NCI-H1436 (cell line): ENCODE measurements at regions not wholly inside any gene's neighbourhood (a gene's known extent, or its start where the extent isn't known, plus 50 kb on each side); places are given as distances from the start of the nearest gene placed in this dataset.
A peak's percentile ranks its signal among the peaks of the same experiment; 100 is the strongest.
"Not testable (repeated sequence)": the region's sequence is repeated elsewhere in the genome, so short reads cannot be mapped to it uniquely, and the experiment has no call there.

Experiments used
- DNase-seq: peaks from one replicate; lab custom pipeline; 2025; lab: John Stamatoyannopoulos, UW

DNA sequence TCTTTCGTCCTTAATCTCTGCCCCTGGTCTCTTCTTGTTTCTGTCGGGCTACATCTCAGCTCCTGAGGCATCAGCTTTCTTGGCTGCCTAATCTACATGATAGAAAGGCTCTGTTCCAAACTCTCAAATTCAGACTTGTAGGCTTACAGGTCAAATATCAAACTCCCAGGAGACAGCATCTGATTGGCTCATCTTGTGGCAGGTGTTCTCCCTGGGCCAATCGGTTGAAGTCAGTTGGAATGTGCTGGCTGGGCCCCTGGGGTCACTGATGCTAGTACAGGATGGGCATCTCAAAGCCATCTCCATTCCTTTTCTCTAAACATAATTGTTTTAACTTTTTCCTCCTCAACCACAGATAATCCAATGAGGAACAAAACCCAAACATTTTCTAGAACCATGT lies 198.7 kb downstream of the CNTN3 start:
- no peak for DNase-seq

DNA sequence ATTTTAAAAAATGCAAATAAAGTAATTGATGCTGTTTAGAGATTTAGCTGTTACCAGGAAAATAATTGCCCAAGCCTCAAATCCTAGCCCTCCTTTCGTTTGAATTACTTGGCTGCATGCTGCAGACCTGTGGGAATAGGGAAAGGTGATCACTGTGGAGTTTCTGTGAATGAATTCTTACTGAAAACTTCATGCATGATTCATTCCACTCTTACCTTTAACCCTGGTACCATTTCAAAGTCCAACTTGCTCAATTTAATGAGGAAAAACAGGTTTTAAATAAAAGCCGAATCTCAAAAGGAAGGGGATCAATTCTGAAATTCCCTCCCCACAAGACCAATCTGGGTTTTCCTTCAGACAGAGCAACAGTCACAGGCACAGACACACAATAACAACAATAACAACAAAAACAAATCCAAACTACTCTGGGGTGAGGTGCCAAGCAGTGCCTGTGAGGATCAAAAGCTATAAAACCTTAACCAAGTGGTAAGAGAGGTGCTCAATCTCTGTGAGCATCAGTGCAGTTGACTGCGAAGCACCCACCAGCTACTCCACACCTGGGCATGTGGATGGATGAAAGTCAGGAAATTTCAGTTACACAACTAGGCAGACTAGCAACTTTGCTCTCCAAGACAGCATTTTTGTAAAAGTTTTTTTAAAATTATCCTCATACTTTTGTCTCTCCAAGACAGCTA lies 200.8 kb downstream of the CNTN3 start:
- DNase-seq = no peak

DNA sequence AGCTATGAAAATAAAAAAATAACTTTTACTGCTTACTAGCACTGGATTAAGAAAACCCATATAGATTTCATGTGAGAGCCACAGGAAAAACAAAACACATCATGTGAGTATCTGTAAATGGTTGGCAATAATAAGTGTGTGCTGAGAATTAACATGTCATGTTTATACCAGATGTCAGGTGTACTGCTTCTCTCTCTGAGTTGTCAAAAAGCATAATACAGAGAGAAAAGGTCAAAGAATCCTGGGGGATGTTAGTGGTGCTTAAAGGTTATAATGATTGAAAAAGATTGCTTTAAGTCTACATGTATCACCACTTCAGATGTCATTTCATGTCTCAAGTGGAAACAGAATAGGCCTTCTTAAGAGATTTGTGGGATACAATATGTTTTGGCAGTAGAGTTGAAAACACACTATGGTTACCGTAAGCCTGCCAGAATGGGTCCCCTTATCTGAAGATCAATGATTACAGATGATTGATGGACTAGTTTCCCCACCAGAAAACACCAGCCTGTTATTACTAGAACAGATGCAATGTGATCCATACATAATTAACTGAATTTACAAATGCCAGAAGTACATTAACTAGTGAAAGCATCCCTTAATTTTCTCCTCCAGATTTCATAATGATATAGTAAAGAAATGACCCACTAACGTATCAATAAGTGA lies 204.1 kb downstream of the CNTN3 start:
- peak; percentile 53 for DNase-seq

DNA sequence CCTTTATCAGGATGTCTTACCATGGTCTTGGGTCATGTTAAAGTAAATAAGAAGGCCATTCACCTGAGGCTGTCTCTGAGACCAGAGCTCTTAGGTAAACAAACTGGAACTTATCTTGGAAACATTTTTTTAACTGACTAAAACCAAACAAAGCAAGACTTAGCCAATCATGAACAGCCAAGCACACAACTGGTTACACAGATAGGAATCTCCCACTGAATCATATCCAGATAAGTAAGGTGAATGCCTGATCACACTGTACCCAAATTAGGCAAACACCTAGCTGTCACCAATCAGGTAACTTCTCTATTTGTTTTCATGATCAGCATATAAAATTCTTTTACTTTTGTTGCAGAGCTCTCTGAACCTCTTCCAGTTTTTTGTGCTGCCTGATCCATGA lies 205.4 kb downstream of the CNTN3 start:
- no peak for DNase-seq

DNA sequence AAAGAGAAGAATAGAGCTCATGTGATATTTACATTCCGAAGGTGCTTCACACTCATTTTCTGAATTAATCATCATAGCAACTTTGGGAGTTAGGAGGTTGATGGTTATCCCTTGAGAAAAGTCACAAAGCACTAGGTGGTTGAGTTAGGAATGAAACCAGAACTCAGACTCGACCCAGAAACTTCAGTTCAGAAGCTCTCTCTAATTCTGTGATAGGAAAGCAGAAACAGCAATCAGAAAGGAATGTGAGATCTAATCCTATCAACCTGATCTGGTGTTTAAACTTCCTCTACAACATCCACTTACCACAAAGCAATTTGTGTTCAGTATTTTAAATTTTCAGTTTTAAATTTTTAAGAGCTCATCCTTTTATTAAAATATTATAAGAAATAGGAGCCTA lies 211.2 kb downstream of the CNTN3 start:
- DNase-seq = no peak

DNA sequence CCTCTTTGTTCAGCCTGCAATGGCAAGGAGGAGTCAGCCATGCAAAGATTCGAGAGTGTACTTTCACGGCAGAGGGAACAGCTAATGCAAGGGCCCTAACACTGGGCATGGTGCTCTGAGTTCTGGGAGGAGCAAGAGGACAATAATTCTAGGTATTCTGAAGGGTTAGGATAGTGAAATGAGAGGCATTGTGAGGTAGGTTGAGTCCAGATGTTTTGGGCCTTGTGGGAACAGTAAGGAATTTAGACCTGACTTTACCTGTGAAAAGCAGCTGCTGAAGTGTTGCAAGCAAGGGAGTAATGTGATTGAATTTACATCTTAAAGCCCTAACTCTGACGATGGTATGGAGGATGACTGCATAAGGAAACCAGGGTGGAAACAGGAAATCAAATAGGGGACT lies 211.6 kb downstream of the CNTN3 start:
- DNase-seq = no peak

DNA sequence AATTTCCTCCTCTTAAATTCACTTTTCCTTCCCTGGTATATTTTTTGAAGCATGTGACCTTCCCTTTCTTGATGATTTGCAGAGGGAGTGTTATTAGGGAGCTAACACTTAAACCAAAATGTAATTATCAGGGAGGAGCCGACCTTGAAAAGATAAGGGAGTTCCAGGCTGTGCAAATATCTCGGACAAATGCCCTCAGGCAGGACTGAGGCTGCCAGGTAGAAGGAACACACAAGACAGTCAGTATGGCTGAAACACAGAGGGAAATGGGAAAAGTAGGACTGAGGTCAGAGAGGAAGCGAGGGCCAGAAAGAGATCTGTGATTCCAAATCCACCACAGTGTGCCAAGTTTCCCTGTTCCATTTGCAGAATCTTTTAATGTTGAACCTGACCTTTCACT lies 221.0 kb downstream of the CNTN3 start:
- no peak for DNase-seq

DNA sequence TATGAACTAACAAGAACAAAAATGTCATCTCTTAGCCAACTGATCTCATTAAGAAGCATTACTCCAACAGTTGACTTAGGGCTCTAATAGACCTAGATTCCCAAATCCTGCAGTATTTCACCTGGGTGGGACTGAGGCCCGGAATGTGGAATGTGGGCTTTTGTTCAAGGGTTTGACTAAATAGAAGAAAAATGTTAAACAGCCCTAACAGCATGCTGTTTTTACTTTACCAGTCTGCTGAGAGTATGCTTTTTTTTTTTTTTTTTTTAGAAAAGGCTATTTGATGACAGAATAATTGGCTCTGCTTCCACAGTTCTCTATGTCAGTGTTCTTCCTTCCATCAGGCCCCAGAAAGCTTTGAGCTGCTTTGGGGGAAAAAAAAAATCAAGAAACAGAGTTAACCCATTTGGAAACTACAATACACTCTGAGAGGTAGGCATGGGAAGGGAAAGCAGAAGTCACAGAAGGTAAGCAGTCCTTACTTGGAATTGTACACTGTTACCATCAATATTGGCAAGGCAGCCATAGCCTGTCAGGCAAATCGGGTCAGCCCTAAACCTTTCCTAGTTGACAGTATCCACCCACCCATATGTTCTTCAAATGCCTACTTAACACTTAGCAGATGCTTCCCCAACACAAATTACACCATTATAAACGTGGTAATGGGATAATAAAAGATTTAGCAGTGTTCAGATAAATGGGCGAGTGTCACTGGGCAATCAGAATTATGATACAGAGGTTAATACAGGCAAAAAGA lies 224.2 kb downstream of the CNTN3 start:
- no peak for DNase-seq

DNA sequence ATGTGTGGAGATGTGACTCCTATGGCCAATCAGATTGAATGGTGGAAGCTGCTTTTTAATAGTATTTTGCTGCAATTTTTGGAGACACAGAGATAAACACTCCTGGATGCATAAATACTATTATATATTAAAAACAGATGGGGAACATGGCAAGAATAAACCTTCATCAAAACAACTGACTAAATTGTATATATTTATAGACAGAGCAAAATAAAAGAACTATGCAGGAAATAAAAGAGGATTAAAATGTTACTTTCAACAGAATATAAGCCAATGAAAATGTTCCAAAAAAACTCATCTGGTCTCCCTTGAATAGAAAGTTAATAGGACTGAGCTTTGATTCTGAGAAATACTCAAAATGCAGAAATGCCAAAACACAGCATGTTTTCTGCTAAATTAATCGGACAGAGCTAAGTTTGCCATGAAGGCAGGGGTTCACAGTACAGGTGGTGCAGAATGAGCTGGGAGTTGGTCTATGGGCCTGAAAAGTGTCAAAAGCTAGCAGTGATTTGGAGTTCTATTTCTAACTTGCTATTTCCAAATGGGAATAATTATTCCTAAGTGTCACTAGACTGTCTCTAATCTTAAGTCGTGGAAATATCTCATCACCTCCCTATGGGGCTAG lies 227.2 kb downstream of the CNTN3 start:
- DNase-seq = no peak

DNA sequence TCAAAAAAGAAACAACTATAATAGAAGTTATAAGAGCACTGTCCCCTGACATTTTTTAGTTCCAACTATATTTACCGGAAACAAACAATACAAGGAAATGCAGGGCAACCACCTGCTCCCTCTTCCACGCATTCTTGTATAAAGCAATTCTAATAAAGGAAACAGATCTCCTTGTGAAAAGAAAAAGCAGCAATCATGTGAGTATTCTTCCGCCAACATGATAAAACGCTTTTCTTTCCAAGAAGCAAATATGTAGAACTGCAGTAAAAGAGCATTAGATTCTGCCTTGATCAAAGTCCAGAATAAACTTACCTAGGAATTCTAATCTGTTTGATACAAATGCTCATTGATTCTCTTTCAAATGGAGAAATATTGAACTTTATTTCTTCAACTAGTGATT lies 230.3 kb downstream of the CNTN3 start:
- no peak for DNase-seq

DNA sequence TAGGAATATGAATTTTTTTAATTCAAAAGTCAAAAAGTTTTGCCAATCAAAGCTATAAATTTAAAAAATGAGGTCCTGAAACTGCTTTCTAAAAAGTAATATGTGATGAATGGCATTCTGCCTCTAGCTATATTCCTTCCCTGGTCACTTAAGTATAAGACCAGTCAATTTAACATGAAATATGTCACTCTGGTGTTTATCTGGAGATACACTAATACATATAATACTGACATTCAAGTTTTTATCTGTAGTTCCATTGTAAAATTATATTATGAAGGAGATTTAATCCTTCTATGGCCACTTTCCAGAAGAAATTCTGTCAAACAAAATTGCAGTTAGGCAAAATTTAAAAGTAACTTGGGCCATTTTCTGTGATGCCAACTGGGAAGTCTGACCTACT lies 236.8 kb downstream of the CNTN3 start:
- DNase-seq = no peak

DNA sequence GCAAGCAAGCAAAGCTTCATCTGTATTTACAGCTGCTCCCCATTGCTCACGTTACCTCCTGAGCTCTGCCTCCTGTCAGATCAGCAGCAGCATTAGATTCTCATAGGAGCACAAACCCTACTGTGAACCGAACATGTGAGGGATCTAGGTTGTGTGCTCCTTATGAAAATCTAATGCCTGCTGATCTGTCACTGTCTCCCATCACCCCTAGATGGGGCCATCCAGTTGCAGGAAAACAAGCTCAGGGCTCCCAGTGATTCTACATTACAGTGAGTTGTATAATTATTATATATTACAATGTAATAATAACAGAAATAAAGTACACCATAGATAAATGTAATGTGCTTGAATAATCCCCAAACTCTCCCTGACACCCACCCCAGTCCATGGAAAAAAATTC lies 238.1 kb downstream of the CNTN3 start:
- DNase-seq = not testable (repeated sequence)

DNA sequence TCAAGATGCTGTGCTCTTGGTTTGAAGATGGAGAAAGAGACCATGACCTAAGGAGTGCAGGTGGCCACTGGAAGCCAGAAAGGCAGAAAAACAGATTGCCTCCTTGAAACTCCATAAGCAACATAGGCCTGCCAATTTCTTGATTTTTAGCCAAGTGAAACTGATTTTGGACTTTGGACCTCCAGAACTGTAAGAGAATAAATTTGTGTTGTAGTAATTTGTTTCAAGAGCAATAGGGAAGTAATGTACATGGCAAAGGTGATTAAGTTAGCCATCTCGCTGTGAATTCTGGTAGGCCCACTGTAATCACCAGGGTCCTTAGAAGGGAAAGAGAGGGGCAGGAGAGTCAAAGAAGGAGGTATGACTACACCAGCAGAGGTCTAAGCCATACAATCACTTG lies 238.8 kb downstream of the CNTN3 start:
- DNase-seq = no peak

DNA sequence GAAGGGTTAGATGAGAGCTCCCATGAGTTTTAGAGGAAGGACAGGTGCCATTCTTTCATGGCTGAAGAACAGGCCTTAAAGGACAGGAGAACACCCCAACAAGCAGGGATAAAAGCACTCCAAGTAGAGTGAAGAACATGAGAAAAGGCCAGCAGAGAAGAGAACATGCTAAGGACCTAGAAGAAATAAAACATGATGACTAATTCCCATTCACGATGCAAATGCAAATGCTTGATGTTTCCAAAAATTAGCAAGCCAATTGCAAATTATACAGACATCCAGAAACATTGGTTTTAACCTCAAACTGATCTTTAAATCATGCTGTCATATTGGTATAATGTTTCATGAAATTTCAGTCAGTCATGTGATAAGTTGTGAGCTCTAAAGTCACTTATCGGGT lies 241.7 kb downstream of the CNTN3 start:
- no peak for DNase-seq

DNA sequence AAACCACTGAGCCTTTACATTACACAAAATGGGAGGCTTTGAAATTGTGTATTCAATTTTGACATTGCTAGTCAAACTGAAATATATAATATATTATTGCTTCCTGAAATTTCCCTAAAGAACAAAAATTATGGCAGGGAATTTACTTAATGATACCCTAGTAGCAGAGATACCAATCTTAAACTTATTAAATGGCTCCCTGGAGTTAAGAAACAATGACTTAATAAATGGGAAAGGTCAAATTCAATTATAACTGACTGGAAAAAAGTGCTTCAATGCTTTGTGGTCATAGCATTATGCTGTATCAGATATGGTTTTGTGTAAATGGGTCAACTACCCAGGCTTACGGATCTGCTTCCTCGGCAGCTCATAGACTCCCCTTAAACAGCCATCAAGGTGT lies 244.1 kb downstream of the CNTN3 start:
- no peak for DNase-seq

DNA sequence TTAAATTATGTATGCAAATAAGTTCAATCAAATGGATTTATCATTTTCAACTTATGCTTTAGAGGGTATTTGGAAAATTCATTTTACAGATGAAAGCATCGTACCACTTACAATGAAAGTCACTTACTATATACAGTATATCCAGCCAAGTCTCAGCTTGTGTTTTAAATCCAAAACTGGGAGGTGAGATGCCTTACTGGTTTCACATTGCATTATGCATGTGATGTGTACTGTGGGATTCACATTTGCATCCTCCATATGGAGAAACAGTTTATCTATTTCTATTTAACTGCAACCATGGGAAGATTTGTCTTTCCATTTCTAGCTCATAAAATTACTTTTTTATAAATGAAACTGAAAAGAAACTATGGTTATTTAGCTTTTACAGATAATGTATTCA lies 248.1 kb downstream of the CNTN3 start:
- no peak for DNase-seq

DNA sequence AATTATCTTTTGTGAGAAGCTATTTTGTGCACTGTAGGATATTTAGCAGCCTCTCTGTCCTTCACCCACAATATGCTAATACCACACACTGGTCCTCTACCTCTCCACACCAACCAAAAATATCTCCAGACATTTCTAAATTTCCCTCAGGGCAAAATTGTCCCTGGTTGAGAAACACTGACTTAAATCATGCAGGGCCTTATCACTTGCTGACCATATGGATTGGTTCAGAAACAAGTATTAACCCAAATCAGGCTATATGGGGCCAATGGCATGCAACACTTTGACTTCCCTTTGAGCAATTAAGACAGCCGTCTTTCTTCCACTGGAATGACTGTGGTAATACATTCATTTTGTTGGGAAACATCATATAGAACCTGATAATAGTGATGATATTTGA lies 251.1 kb downstream of the CNTN3 start:
- DNase-seq = no peak

DNA sequence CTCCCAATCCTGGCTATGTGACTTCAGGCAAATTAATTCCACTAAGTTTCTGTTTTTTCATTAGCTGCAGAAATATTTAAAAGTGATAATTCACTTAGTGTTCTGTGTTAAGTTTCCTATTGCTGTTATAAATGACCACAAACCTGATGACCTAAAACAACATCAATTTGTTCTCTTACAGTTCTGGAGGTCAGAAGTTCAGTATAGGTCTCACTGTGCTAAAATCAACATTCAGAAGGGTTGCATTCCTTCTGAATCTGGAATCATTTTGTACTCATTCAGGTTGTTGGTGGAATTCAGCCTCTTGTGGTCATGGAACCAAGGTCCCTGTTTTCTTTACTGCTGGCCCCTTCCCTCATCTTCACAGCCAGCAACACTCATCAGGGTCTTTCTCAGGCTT lies 254.1 kb downstream of the CNTN3 start:
- no peak for DNase-seq

DNA sequence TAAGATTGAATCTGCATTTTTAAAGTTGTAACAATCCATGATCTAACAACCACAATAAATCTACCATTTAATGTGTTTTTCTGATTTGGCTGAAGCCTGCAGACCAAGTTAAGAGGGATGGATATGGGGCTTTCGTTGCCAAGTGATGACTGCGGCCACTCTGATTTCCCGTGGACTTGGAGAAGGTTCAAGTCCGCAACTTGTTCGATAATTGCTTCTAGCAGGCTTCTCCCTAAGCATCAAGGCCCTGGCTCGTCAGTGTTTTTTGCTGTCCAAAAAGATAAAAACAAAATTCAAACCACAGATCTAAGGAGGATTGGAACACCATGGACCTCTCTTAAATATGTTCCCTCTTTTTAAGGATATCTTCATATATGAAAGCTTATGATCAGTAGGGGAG lies 256.6 kb downstream of the CNTN3 start:
- DNase-seq = no peak

DNA sequence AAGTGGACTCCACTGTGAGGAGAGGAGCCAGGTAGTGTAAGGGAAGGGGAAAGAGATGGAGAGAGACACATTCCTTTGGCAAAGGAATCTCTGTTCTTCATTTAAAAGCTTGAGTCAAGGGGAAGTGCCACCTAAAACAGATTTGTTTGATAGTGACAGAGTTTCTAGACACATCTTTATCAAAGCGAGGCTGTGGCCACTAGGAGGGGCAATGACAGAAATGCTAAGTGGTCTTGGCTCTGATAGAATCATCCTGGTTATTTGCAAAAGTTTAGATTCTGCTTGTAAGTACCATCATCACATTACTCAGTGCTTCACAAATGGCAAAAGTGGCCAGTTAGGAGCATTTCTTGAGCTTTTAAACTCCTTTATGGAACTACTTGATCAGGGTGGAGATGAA lies 261.4 kb downstream of the CNTN3 start:
- no peak for DNase-seq

DNA sequence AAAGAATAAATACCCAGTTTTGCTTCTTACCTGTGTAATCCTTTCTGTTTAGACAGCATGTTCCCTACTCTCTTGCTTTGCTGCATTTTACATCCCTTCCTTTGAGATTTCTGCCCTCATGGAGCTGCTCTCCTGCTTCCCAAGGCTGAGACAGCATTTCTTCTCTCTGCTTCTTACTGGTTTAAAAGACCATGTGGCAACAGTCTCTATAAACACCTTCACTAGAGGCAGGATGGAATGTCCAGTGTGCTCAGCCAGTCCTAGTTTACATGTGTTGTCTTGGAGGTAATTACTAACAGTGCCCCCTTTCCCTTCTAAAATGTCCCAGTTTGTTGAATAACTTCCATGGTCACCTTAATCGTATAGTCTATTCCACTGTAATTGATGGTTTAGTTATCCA lies 262.3 kb downstream of the CNTN3 start:
- no peak for DNase-seq

DNA sequence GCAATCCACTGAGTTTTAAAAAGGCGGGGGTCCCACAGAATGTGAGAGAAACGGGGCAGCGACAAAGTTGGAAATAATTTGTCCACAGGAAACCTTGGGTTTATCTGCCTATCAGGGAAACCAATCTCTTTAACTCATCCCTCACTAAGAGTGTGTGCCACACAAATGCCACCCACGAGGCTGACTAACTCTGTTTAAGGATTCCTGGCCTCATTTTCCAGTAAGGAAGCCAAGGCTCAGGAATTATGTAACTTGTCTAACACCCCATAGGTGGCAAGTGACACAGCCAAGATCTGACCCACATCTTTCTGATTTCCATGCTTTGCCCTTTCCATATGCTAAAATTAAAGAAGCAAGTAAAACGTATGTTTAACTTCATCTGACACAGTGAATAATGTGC lies 263.2 kb downstream of the CNTN3 start:
- DNase-seq = no peak

DNA sequence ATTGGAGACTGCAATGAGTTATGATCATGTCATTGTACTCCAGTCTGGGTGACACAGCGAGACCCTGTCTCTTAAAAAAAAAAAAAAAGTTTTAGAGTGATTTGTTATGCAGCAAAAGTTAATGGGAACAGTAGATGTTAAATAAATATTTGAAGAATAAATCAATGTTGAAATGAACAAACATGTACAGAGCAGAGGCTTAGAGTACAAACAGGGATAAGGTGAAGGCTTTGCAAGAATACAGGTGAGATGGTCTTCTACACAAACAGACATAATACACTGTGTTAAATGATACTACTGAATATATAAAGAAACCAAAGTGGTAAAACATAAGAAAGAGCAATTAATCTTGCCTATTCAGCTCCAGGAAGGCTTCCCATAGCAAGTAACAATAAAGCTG lies 265.4 kb downstream of the CNTN3 start:
- DNase-seq = no peak
